ENCODE measurements at regions not wholly inside any gene's neighbourhood (a gene's known extent, or its start where the extent isn't known, plus 50 kb on each side); places are given as distances from the start of the nearest gene placed in this dataset.

DNA sequence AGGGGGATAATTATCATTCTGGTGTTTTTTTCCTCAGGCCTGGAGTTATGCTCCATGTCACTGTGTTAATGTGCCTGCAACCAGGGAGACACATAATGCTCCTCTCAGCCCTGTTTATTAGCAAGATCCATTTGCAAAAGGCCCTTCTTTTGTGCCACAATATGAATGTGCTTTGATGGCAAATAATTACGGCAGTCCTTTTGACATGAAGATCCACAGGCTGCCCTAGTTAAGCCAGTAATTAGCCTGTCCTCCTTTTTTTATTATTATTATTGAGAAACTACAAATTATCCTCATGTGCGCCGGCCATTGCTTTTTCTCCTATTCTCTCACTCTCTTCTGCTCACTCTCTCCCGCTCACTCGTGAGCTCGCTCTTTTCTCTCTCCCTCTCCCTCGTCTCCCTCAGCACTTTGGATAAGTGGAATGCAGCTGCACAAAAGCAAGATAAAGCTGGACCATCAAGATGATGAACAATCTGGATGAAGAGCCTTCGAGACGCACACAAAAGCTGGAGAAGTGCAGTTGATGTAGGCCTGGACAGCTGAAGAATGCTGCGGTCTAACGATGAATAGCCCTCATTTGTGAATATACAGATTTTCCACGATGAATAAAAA is 762.3 kb downstream of the BCL11A start:
- Histone ChIP-seq H3K4me1 (ENCODE audit: control insufficient read depth in 2 of 2, insufficient read depth in 2 of 2, low read length in 2 of 2) (no peaks in the 10 kb centered on the region), H2AFZ (ENCODE audit: insufficient read depth, low read depth, low read length, poor library complexity, severe bottlenecking) (no peak overlapping the region), H4K20me1 (ENCODE audit: control insufficient read depth, insufficient read depth, low read length, poor library complexity, severe bottlenecking) (no peaks in the 10 kb centered on the region), H3K9me3 (ENCODE audit: control extremely low read depth in 1 of 3, control insufficient read depth in 2 of 3, insufficient read depth in 1 of 3, low read length in 2 of 3) (no peaks in the 10 kb centered on the region), H3K27ac (ENCODE audit: low read length in 2 of 2) (no peak overlapping the region), H3K79me2 (ENCODE audit: control insufficient read depth, insufficient read depth, low read length) (no peaks in the 10 kb centered on the region), H3K4me3 (ENCODE audit: control extremely low read depth in 1 of 5, extremely low read depth in 1 of 5, insufficient read depth in 1 of 5, low read depth in 2 of 5, low read length in 4 of 5) (no peak overlapping the region), H3K36me3 (replicated peaks in 1 of 2; ENCODE audit: control extremely low read depth in 1 of 2, control insufficient read depth in 1 of 2, extremely low read depth in 1 of 2, insufficient read depth in 2 of 2, low read length in 1 of 2) (no peaks in the 10 kb centered on the region), H3K9ac (ENCODE audit: low read length) (no peak overlapping the region), H3K4me2 (replicated peaks; ENCODE audit: low read depth, low read length, poor library complexity, severe bottlenecking) (no peak overlapping the region), H3K27me3 (replicated peaks in 1 of 4; ENCODE audit: control extremely low read depth in 1 of 4, control insufficient read depth in 3 of 4, insufficient read depth in 4 of 4, low read length in 3 of 4) (no peaks in the 10 kb centered on the region)
- H3K27me3 Mint-ChIP-seq = no peaks in the 10 kb centered on the region
- POLR2A ChIA-PET = no interaction called here
- TF ChIP-seq, protein P1, sequence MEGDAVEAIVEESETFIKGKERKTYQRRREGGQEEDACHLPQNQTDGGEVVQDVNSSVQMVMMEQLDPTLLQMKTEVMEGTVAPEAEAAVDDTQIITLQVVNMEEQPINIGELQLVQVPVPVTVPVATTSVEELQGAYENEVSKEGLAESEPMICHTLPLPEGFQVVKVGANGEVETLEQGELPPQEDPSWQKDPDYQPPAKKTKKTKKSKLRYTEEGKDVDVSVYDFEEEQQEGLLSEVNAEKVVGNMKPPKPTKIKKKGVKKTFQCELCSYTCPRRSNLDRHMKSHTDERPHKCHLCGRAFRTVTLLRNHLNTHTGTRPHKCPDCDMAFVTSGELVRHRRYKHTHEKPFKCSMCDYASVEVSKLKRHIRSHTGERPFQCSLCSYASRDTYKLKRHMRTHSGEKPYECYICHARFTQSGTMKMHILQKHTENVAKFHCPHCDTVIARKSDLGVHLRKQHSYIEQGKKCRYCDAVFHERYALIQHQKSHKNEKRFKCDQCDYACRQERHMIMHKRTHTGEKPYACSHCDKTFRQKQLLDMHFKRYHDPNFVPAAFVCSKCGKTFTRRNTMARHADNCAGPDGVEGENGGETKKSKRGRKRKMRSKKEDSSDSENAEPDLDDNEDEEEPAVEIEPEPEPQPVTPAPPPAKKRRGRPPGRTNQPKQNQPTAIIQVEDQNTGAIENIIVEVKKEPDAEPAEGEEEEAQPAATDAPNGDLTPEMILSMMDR (IDR thresholded peaks at IDR 0.05) = no peak
- DNase-seq (no peak), ATAC-seq (ENCODE audit: low read depth) (no peak)
- CTCF ChIA-PET = no interaction called here
- H3K9me3 Mint-ChIP-seq (ENCODE audit: insufficient read depth) = peaks cover 2% of the 10 kb centered on the region
- no peak overlapping the region for H3K27ac Mint-ChIP-seq
- intact Hi-C loops (cut with micrococcal nuclease) = no loop called here
- no peak overlapping the region for H3K4me3 Mint-ChIP-seq
- no peaks in the 10 kb centered on the region for H3K4me1 Mint-ChIP-seq
- WGBS (ENCODE audit: insufficient coverage) = 92% methylated on average over 8 of the region's 12 CpGs

DNA sequence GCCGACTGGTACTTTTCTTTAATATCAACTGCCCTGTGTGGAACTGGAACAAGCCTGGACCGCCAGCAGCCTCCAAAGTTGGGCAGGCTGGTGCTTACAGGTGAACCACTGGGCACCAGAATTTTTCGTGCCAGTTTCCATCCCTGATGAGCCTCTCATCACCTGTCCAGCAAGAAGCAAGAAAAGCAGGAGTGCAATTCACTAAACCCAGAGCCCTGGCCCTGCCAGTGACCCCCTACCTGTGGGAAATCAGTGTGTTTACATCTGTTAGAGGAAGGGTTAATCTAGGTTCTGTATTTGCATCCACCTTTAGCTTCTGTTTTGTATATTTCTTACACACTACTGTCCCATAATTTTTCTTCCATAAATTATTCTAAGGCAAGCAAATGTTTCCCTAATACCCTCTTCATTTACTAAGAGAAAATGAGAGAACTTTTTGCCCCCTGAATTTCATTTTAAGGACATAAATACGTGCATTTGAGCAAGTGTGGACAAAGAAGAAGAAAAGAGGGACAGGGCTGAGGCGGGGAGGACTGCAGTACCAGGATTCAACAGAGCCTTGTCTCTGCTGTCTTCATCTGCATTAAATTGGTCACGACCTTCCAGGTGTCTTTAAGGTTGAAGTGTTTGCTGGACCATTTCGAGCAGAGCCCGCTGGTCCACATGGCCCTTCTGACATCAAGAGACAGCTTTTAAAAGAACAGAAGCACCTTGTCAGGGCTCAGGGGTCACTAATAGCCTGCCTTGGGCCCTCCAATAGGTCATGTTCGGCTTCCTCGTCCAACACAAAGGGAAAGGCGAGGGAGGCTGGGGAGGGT is 763.1 kb downstream of the BCL11A start:
- no peak overlapping the region for H3K4me3 Mint-ChIP-seq
- Histone ChIP-seq H3K9ac (ENCODE audit: low read length) (no peak overlapping the region), H3K27ac (ENCODE audit: low read length in 2 of 2) (no peak overlapping the region), H3K4me2 (replicated peaks; ENCODE audit: low read depth, low read length, poor library complexity, severe bottlenecking) (no peak overlapping the region), H3K36me3 (replicated peaks in 1 of 2; ENCODE audit: control extremely low read depth in 1 of 2, control insufficient read depth in 1 of 2, extremely low read depth in 1 of 2, insufficient read depth in 2 of 2, low read length in 1 of 2) (no peaks in the 10 kb centered on the region), H3K27me3 (replicated peaks in 1 of 4; ENCODE audit: control extremely low read depth in 1 of 4, control insufficient read depth in 3 of 4, insufficient read depth in 4 of 4, low read length in 3 of 4) (no peaks in the 10 kb centered on the region), H3K4me1 (ENCODE audit: control insufficient read depth in 2 of 2, insufficient read depth in 2 of 2, low read length in 2 of 2) (no peaks in the 10 kb centered on the region), H3K9me3 (ENCODE audit: control extremely low read depth in 1 of 3, control insufficient read depth in 2 of 3, insufficient read depth in 1 of 3, low read length in 2 of 3) (no peaks in the 10 kb centered on the region), H3K79me2 (ENCODE audit: control insufficient read depth, insufficient read depth, low read length) (no peaks in the 10 kb centered on the region), H4K20me1 (ENCODE audit: control insufficient read depth, insufficient read depth, low read length, poor library complexity, severe bottlenecking) (no peaks in the 10 kb centered on the region), H3K4me3 (ENCODE audit: control extremely low read depth in 1 of 5, extremely low read depth in 1 of 5, insufficient read depth in 1 of 5, low read depth in 2 of 5, low read length in 4 of 5) (no peak overlapping the region), H2AFZ (ENCODE audit: insufficient read depth, low read depth, low read length, poor library complexity, severe bottlenecking) (no peak overlapping the region)
- H3K4me1 Mint-ChIP-seq = no peaks in the 10 kb centered on the region
- H3K27ac Mint-ChIP-seq = no peak overlapping the region
- intact Hi-C loops (cut with micrococcal nuclease) = no loop called here
- peaks cover 2% of the 10 kb centered on the region for H3K9me3 Mint-ChIP-seq (ENCODE audit: insufficient read depth)
- no peak for DNase-seq
- no peak for ATAC-seq (ENCODE audit: low read depth)
- WGBS (ENCODE audit: insufficient coverage) = 91% methylated on average over 11 of the region's 11 CpGs
- ChIA-PET POLR2A (no interaction called here), CTCF (no interaction called here)
- H3K27me3 Mint-ChIP-seq = no peaks in the 10 kb centered on the region
- TF ChIP-seq, protein P1 (IDR thresholded peaks at IDR 0.05) = no peak
- no peak for TF ChIP-seq EZH2 (IDR thresholded peaks at IDR 0.05; ENCODE audit: borderline replicate concordance, insufficient read depth, low read depth, low read length, poor library complexity, severe bottlenecking)
